Endothelial cell of umbilical vein (primary cell): ENCODE measurements at regions not wholly inside any gene's neighbourhood (a gene's known extent, or its start where the extent isn't known, plus 50 kb on each side); places are given as distances from the start of the nearest gene placed in this dataset.

Experiments
- BruUV-seq: library from RNA; stranded (reverse); fragments of 400-500 nt; replicated peaks from 2 replicates; lab custom pipeline; 2021; lab: Mats Ljungman, UMichigan
- CTCF ChIA-PET: fragments of 300-600, 350-600 bp; sonication (Branson Sonifier 250); formaldehyde crosslinking; loops from one replicate; lab custom pipeline; 2021; ENCODE audit warnings: antibody characterized with exemption, inconsistent platforms; lab: Charles Lee
- POLR2A ChIA-PET: fragments of 300-600, 350-600 bp; sonication (Branson Sonifier 250); formaldehyde crosslinking; loops from one replicate; lab custom pipeline; 2021; ENCODE audit warnings: antibody characterized with exemption, inconsistent platforms; lab: Charles Lee
- DNase-seq: peaks from one replicate; pipeline ENCODE4 v3.0.0-alpha.2; 2011; ENCODE audit warnings: low read depth, low spot score
- FAIRE-seq: peaks from 2 replicates; lab custom pipeline; 2011; peaks lifted over from hg19 to GRCh38; lab: Jason Lieb, UNC
- H2AFZ ChIP-seq: 2 replicates; pipeline ENCODE4 v1.6.0; 2012; ENCODE audit warnings: low read depth, low read length, control low read depth, inconsistent platforms
- H3K27ac ChIP-seq: 2 replicates; pipeline ENCODE4 v1.5.1; 2011; ENCODE audit warnings: low read depth, mild to moderate bottlenecking, control low read depth, low read length, moderate library complexity; ENCODE audit not compliant: insufficient read depth
- H3K27me3 ChIP-seq, 2 experiments: 2 replicates each; pipeline versions ENCODE4 v1.6.0 to v1.6.1; 2011; ENCODE audit warnings: low read length in 2 of 2, mixed read lengths in 1 of 2; ENCODE audit not compliant: control insufficient read depth in 2 of 2, insufficient read depth in 2 of 2
- H3K36me3 ChIP-seq, 2 experiments: 2 replicates in 1 of 2; 3 replicates in 1 of 2; pipeline ENCODE4 v1.5.1; 2011; ENCODE audit warnings: low read length in 2 of 2, mild to moderate bottlenecking in 1 of 2, moderate library complexity in 1 of 2; ENCODE audit not compliant: control insufficient read depth in 2 of 2, insufficient read depth in 2 of 2; ENCODE audit errors: extremely low read depth in 1 of 2
- H3K4me1 ChIP-seq: 3 replicates; pipeline ENCODE4 v1.5.1; 2011; ENCODE audit warnings: mild to moderate bottlenecking, low read length; ENCODE audit not compliant: control insufficient read depth, insufficient read depth; ENCODE audit errors: extremely low read depth
- H3K4me2 ChIP-seq: 2 replicates; pipeline ENCODE4 v1.6.1; 2011; ENCODE audit warnings: low read length, control low read depth, mixed read lengths; ENCODE audit not compliant: insufficient read depth
- H3K4me3 ChIP-seq, 3 experiments: fragments of 200-600 bp in 1 of 3; sonication (generic), shearing (Covaris generic) in 1 of 3; replicated peaks in 1 of 3; 2 replicates each; pipeline ENCODE4 v1.5.1; 2011 to 2016; ENCODE audit warnings: control low read depth in 3 of 3, low read length in 3 of 3, mild to moderate bottlenecking in 2 of 3, inconsistent platforms in 1 of 3, low read depth in 1 of 3, moderate library complexity in 1 of 3; ENCODE audit not compliant: insufficient read depth in 1 of 3
- H3K79me2 ChIP-seq: 2 replicates; pipeline ENCODE4 v1.6.0; 2012; ENCODE audit warnings: low read length, inconsistent platforms; ENCODE audit not compliant: control insufficient read depth, insufficient read depth
- H3K9ac ChIP-seq: replicated peaks from 2 replicates; pipeline ENCODE3; 2011; ENCODE audit warnings: low read length, control low read depth; ENCODE audit not compliant: insufficient read depth; ENCODE audit errors: extremely low read depth
- H3K9me1 ChIP-seq: replicated peaks from 3 replicates; pipeline ENCODE4 v1.6.0; 2011; ENCODE audit warnings: mild to moderate bottlenecking, low read length; ENCODE audit not compliant: control insufficient read depth, insufficient read depth; ENCODE audit errors: extremely low read depth
- H3K9me3 ChIP-seq: replicated peaks from 2 replicates; pipeline ENCODE4 v1.5.1; 2012; ENCODE audit warnings: low read length, inconsistent platforms; ENCODE audit not compliant: control insufficient read depth, insufficient read depth
- H4K20me1 ChIP-seq: replicated peaks from 2 replicates; pipeline ENCODE3; 2011; ENCODE audit warnings: mild to moderate bottlenecking, low read length; ENCODE audit not compliant: control insufficient read depth, insufficient read depth; ENCODE audit errors: extremely low read depth
- CTCF ChIP-seq, 2 donors: IDR thresholded peaks; 1 replicate in 1 of 2; 2 replicates in 1 of 2; pipeline ENCODE4 v1.5.1; 2011; ENCODE audit warnings: low read length in 2 of 2, mild to moderate bottlenecking in 2 of 2, moderate library complexity in 2 of 2, control low read depth in 1 of 2, inconsistent platforms in 1 of 2, low read depth in 1 of 2; ENCODE audit not compliant: insufficient read depth in 1 of 2; ENCODE audit errors: extremely low read depth in 1 of 2
- EZH2 ChIP-seq: IDR thresholded peaks from 2 replicates; pipeline ENCODE4 v1.6.1; 2012; ENCODE audit warnings: borderline replicate concordance, low read depth, mild to moderate bottlenecking, moderate library complexity, low read length, inconsistent platforms; ENCODE audit not compliant: severe bottlenecking
- FOS ChIP-seq: IDR thresholded peaks from 2 replicates; pipeline ENCODE4 v1.6.1; 2011; ENCODE audit warnings: mild to moderate bottlenecking, low read length, moderate library complexity, borderline replicate concordance; ENCODE audit not compliant: insufficient read depth
- GATA2 ChIP-seq: IDR thresholded peaks from 2 replicates; pipeline ENCODE4 v1.7.0; 2011; ENCODE audit warnings: low read depth, mild to moderate bottlenecking, moderate library complexity, mixed read lengths, low read length; ENCODE audit not compliant: insufficient read length, insufficient read depth
- JUN ChIP-seq: IDR thresholded peaks from 2 replicates; pipeline ENCODE4 v1.6.1; 2011; ENCODE audit warnings: borderline replicate concordance, low read depth; ENCODE audit not compliant: insufficient read length, insufficient read depth
- MAX ChIP-seq: IDR thresholded peaks from 2 replicates; pipeline ENCODE4 v1.6.1; 2011; ENCODE audit not compliant: insufficient read depth, insufficient read length
- MYC ChIP-seq: IDR thresholded peaks from one replicate; pipeline ENCODE4 v1.6.1; 2011; ENCODE audit warnings: mild to moderate bottlenecking, low read depth, low read length
- POLR2A ChIP-seq: IDR thresholded peaks from 2 replicates; pipeline ENCODE4 v1.6.1; 2012; ENCODE audit warnings: low read depth, mild to moderate bottlenecking, control low read depth, low read length
- POLR2AphosphoS5 ChIP-seq: IDR thresholded peaks from 2 replicates; pipeline ENCODE4 v1.6.1; 2012; ENCODE audit warnings: low read depth, mild to moderate bottlenecking, control low read depth, low read length, moderate library complexity; ENCODE audit not compliant: insufficient read depth
- dilution Hi-C: fragments of 300-500 bp; cut with MboI; formaldehyde crosslinking; loops from one replicate; pipeline ENCODE4 v1.15.0; 2019; ENCODE audit warnings: low sequenced_read_pairs; ENCODE audit not compliant: extremely low pct_ligation_motif_present
- intact Hi-C: fragments of 100-400 bp; cut with micrococcal nuclease; formaldehyde crosslinking; loops from one replicate; pipeline ENCODE4 v1.10.0; 2022

GRCh38 chr7:138226745-138227279 lies 150.6 kb downstream of the AKR1D1 start:
- Histone ChIP-seq H3K9ac (no peak overlapping the region), H4K20me1 (no peaks in the 10 kb centered on the region), H2AFZ (no peak overlapping the region), H3K36me3 (no peaks in the 10 kb centered on the region), H3K79me2 (no peaks in the 10 kb centered on the region), H3K4me3 (no peak overlapping the region), H3K4me2 (no peak overlapping the region), H3K9me1 (no peaks in the 10 kb centered on the region), H3K27me3 (no peaks in the 10 kb centered on the region), H3K4me1 (no peaks in the 10 kb centered on the region), H3K27ac (no peak overlapping the region), H3K9me3 (no peaks in the 10 kb centered on the region)
- no peak for DNase-seq
- TF ChIP-seq MAX = no peak
- dilution Hi-C loops = no loop called here
- FAIRE-seq = no peak
- POLR2A ChIA-PET = no interaction called here
- no TSS peak for BruUV-seq
- intact Hi-C loops = no loop called here
- CTCF ChIA-PET = no interaction called here

GRCh38 chr7:138228119-138228518 lies 151.9 kb downstream of the AKR1D1 start:
- no peaks in the 10 kb centered on the region for H3K27me3 ChIP-seq
- DNase-seq (no peak), FAIRE-seq (no peak)
- CTCF ChIA-PET = no interaction called here
- H3K9me3 ChIP-seq = no peaks in the 10 kb centered on the region
- H3K27ac ChIP-seq = no peak overlapping the region
- TF ChIP-seq MYC = no peak
- TF ChIP-seq CTCF (IDR thresholded peaks at IDR 0.05; ENCODE audit: extremely low read depth in 1 of 2, insufficient read depth in 1 of 2, low read depth in 1 of 2, low read length in 2 of 2) = no peak
- TF ChIP-seq POLR2A = no peak
- no peak for TF ChIP-seq POLR2AphosphoS5
- no peak for TF ChIP-seq MAX
- TF ChIP-seq EZH2 = no peak
- no peak for TF ChIP-seq GATA2
- no peak for TF ChIP-seq JUN
- no peak for TF ChIP-seq FOS
- dilution Hi-C loops = no loop called here
- no peaks in the 10 kb centered on the region for H4K20me1 ChIP-seq
- H3K79me2 ChIP-seq = no peaks in the 10 kb centered on the region
- H3K36me3 ChIP-seq = no peaks in the 10 kb centered on the region
- no peaks in the 10 kb centered on the region for H3K4me1 ChIP-seq
- H3K4me3 ChIP-seq = no peak overlapping the region
- no peaks in the 10 kb centered on the region for H3K9me1 ChIP-seq
- POLR2A ChIA-PET = no interaction called here
- no peak overlapping the region for H3K9ac ChIP-seq
- BruUV-seq = no TSS peak
- H2AFZ ChIP-seq = no peak overlapping the region
- intact Hi-C loops = no loop called here
- no peak overlapping the region for H3K4me2 ChIP-seq
